AG10803 (cell line): ENCODE measurements at regions not wholly inside any gene's neighbourhood (a gene's known extent, or its start where the extent isn't known, plus 50 kb on each side); places are given as distances from the start of the nearest gene placed in this dataset.

Experiments
- DNase-seq: peaks from one replicate; pipeline ENCODE4 v3.0.0; 2010; ENCODE audit warnings: low read depth
- H3K4me3 ChIP-seq: 2 replicates; pipeline ENCODE4 v1.5.1; 2011; ENCODE audit warnings: mild to moderate bottlenecking, low read length, control low read depth
- CTCF ChIP-seq: conservative IDR thresholded peaks from 2 replicates; pipeline ENCODE4 v1.5.1; 2011; ENCODE audit warnings: mild to moderate bottlenecking, low read length, control low read depth, inconsistent platforms

- H3K4me3 ChIP-seq: no peak overlapping the region
- TF ChIP-seq CTCF: no peak
- DNase-seq: no peak
Measured at GRCh38 chr10:78481842-78482241, 448.2 kb downstream of the RPS24 start.

- TF ChIP-seq CTCF: no peak
- no peak overlapping the region for H3K4me3 ChIP-seq
- DNase-seq: no peak
Measured at GRCh38 chr10:78483641-78484040, 450.0 kb downstream of the RPS24 start.

- no peak for TF ChIP-seq CTCF
- DNase-seq: no peak
- H3K4me3 ChIP-seq: no peak overlapping the region
Measured at GRCh38 chr10:78489034-78489433, 455.4 kb downstream of the RPS24 start.

- H3K4me3 ChIP-seq: no peak overlapping the region
- peak; percentile 32 for DNase-seq
- no peak for TF ChIP-seq CTCF
Measured at GRCh38 chr10:78491812-78492211, 458.1 kb downstream of the RPS24 start.

GRCh38 chr10:78492424-78492823 is 458.8 kb downstream of the RPS24 start:
- no peak for DNase-seq
- no peak for TF ChIP-seq CTCF
- H3K4me3 ChIP-seq: no peak overlapping the region

- no peak for TF ChIP-seq CTCF
- DNase-seq: no peak
- H3K4me3 ChIP-seq: no peak overlapping the region
Measured at GRCh38 chr10:78494179-78494578, 460.5 kb downstream of the RPS24 start.

- no peak overlapping the region for H3K4me3 ChIP-seq
- no peak for DNase-seq
- no peak for TF ChIP-seq CTCF
Measured at GRCh38 chr10:78502210-78502936, 468.7 kb downstream of the RPS24 start.
